Brain pericyte (primary cell): ENCODE measurements at regions not wholly inside any gene's neighbourhood (a gene's known extent, or its start where the extent isn't known, plus 50 kb on each side); places are given as distances from the start of the nearest gene placed in this dataset.
"Not testable (repeated sequence)": the region's sequence is repeated elsewhere in the genome, so short reads cannot be mapped to it uniquely, and the experiment has no call there.

Source experiments
- DNase-seq: peaks from one replicate; pipeline ENCODE4 v3.0.0-alpha.2; 2012; ENCODE audit warnings: low read depth, low spot score

- DNase-seq, result no peak
Observed at GRCh38 chr7:20083781-20084180, 133.4 kb downstream of the MACC1 start.

DNA sequence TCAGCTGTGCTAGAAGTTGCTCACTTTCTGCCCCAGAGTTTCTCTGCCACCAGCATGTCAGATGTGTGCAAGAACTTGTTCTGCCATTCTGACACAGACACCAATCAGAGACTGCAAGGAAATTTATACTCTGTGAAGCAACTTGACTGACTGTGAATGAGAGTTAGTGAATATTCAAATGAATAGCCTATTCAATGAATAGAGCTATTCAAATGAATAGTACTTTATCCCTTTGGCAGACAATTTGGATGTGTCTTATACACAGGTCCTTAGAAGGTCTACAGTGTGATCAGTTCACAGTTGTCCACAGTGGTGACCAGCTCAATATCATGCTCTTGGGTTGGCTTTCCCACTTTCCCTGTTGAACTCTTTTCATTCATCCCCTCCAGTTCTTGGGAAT is 138.1 kb downstream of the MACC1 start:
- no peak for DNase-seq

GRCh38 chr7:20076835-20077234 is 140.3 kb downstream of the MACC1 start:
- no peak for DNase-seq

GRCh38 chr7:20075992-20076820 is 141.0 kb downstream of the MACC1 start:
- no peak for DNase-seq

DNA sequence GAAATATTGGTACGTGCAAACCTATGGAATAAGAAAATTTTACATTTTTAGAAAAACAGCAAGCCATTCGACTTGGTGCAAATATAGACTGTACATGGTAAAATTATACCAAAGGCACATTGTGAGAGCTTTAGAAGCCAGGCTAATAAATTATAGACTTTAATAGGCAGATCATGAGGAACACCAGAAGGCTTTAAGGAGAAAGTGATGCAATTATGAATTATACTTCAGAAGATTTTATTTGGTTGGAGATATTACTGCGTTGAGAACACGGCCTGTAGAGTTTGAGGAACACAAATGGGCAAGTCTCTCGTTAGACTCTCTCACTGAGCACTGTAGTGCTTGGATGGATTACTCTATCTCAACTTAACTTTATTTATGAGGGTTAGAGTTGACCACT is 141.7 kb downstream of the MACC1 start:
- DNase-seq, result no peak

DNA sequence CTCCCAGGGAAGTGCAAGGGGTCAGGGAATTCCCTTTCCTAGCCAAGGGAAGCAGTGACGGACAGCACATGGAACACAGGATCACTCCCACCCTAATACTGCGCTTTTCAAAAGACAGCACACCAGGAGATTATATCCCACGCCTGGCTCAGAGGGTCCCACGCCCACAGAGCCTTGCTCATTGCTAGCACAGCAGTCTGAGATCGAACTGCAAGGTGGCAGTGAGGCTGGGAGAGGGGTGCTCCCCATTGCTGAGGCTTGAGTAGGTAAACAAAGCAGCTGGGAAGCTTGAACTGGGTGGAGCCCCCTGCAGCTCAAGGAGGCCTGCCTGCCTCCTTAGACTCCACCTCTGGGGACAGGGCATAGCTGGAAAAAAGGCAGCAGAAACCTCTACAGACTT is 149.2 kb downstream of the MACC1 start:
- DNase-seq, result not testable (repeated sequence)

DNA sequence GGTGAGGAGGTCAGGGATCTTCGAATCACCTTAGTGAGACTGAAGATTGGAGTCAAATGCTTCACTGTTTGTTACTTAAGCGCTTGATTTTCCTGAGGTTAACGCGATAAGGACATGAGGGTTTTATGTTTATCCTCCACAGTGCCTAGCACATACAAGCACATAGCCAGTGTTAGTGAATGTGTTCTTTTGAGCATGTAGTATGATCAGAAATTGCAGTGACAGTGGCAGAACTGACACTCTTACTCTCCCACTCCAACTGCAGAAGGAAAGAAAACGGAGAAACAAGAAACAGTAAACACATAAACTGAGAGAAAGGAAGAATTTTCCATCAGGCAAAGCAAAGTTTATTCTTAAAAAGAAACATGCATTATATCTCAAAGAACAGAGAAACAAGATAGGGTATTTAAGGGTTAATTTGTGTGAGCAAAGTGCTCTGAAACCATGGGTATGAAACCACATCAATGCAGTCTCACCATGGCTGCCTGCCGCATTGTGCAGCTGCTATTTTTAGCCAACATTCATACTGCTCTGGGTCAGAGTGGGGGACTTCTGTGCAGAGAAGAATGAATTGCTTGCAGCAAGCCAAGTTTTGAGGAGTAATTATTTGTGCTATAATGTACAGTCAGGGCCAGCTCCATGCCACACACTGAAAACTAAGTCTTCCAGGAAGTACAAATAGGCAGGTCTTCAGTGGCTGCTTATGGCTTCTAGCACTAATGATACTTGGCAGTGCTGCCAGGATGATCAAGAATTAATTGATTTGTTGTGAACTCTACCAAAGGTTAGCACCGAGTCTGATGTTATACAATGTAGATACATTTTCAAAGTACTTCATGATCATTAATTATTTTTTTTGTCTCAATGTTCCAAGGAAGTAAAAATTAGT is 152.0 kb downstream of the MACC1 start:
- peak; percentile 31 for DNase-seq

- no peak for DNase-seq
Observed at GRCh38 chr7:20064181-20064970, 152.8 kb downstream of the MACC1 start.

DNA sequence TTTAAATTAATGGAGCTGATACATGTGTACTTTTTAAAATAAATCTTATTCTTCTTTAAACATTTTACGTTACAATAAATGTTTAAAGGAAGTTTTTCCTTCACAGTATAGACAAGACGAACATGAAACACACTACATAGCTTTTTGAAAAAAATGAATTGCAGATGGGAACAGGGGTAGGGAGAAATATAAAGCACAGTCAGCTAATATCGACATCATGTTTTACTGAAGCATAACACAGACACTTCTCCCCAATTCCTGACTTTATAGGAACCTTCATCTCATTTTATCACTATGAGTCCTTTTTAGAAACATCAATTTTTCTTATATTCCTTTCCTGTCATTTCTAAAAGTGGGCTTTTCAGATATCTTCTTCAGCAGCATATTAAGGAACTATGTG is 153.5 kb downstream of the MACC1 start:
- no peak for DNase-seq

DNA sequence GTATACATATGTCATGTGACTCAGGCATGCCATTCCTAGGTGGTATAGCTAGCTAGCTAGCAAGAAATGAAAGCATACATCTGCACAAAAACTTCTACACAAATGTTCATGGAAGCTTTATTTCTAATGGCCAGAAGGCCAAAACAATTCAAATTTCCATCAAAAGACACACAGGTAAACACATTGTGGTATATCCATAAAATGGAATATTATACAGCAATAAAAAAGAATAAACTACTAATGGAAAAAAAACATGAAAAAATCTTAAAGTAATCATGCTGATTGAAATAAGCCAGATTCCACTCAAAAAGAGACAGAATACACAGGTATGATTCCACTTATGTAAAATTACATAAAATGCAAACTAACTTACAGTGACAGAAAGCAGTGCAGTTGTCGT is 154.3 kb downstream of the MACC1 start:
- no peak for DNase-seq

GRCh38 chr7:20053334-20054104 is 163.7 kb downstream of the MACC1 start:
- DNase-seq, result no peak

DNA sequence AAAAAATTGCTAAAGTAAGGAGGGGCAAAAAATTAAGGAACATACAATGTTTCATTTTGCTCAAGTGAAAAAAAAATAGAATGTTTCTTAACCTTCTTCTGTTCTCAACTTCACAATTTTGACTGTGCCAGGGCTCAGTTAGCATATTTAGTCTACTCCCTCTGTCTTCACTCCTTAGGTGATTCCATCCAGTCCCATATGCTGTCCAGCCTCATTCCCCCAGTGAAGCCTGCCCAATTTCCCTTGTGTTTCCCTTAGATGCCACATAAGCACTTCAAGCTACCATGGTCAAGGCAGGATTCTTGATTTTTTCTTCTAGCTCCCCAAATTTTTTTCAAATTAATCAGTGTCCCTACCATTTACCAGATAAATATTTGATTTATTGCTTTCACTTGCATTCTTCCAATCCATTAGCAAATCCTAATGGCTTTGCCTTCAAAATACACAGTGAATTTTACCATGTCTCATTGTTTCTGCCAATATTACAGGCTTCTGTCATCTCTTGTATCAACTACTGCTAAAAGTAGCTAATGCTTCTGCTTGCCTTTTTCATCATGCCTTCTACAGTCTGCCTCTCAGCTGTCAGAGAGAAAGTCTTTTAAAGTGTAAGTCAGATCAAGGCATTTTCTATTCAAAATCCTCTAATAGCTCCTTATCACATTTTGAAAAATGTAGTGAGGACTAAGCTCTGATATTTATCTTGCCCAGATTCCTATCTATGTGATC is 166.8 kb downstream of the MACC1 start:
- DNase-seq, result no peak

DNA sequence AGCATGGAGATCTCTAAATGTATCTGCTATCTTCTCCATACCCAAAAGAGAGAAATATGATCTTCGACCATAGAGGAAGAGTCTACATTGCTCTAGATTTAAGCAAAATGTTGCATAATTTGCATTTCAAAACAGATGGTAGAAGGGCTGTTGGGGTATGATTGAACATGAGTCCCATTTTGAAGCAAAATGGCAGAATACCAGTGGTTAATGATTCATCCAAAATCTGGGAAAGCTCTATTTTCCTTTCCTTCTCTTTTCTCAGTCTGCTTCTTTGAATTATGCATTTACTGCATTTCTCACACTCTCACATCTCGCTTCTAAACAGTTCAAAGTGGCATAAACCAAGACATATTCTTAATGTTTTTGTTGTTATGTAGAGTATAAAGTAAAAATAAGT is 178.5 kb downstream of the MACC1 start:
- no peak for DNase-seq

- DNase-seq, result no peak
Observed at GRCh38 chr7:20035279-20035875, 181.8 kb downstream of the MACC1 start.

DNA sequence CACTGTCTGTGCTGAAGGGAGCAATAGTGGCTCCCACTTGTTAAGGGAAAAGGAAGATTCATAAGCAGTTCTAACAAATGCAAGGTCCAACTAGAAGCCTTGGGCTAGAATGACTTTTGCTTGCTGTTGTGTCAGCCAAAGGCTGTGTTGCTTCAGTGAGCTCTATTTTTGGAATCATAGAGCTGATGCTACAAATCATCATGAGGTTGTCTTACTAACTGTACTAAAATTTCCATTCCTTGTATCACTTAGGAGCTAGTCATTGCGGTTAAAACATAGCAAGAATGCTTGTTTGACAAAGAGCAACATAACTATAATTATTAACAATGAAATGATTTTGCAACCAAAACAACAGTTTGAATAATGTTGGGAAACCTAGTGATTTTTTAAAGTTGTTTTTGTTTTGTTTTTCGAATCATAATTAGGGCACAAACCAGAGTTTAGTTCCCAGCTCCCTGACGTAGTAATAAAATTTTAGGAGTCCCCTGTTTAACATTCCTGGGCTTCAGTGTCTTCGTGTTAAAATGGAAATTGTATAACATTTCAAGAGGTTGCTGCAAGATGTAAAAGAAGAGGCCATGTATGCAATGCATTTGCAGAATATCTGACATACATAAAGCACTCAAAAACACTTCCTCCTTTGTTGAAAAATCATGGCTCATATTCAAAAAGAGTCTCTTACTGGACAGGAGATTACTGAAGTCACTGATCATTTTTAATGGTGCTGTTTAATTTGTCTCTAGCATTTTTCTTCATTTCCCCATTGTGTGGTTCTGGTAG is 183.4 kb downstream of the MACC1 start:
- DNase-seq, result no peak

DNA sequence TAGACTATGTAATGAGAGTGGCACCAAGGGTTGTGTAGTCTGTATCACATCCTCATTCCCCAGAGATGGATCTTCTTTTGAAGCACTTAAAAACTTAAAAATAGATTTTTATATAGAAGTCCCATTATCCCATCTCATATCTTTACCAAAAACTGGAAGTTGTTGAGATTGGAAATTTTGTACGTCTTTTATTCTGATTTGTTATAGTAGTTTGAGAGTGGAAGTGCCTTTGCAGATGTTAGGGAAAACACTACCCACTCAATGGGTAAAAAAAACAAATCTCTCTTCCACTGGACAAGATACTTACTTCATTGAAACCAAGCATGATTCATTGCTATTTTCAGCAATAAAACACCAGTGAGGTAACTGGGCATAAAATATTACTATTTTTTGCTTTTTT is 184.4 kb downstream of the MACC1 start:
- DNase-seq, result no peak

- no peak for DNase-seq
Observed at GRCh38 chr7:20030915-20031362, 186.2 kb downstream of the MACC1 start.

- no peak for DNase-seq
Observed at GRCh38 chr7:20030417-20030816, 186.8 kb downstream of the MACC1 start.

GRCh38 chr7:20026762-20027161 is 190.4 kb downstream of the MACC1 start:
- no peak for DNase-seq
